ENCODE measurements at regions not wholly inside any gene's neighbourhood (a gene's known extent, or its start where the extent isn't known, plus 50 kb on each side); places are given as distances from the start of the nearest gene placed in this dataset.
A peak's percentile ranks its signal among the peaks of the same experiment; 100 is the strongest.
"Not testable (repeated sequence)": the region's sequence is repeated elsewhere in the genome, so short reads cannot be mapped to it uniquely, and the experiment has no call there.

GRCh38 chr2:87608377-87609166, 139.3 kb upstream of the PLGLB2 start:
- H3K27me3 ChIP-seq; DNase-seq; H3K4me1 ChIP-seq (replicated peaks in 1 of 2); H3K9me3 ChIP-seq (replicated peaks in 1 of 3); H3K4me3 ChIP-seq; H3K36me3 ChIP-seq (replicated peaks in 1 of 2); intact Hi-C loops (cut with DNase I); H3K27ac ChIP-seq: not testable (repeated sequence)
- 0 to 83% (median 59%) methylated on average over 1 of the region's 3 CpGs for WGBS, 4 donors

DNA sequence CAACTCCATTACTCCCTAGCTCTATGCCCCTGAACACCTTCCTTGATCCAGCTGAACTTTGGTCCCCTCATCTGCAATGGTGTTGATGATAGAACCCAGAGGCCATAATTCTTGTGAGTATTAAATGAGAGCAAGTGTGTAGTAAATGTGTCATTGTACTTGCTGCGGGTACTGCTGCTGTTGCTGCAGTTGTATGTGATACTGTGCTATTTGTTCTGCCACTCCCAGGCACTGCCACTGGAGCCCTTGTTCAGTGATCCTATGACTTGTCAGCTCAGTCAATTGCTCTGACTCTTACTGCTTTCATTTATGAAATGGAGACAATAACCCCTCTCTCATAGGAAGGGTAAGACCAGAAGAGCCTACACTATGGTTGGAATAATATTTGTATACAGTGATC, 136.9 kb upstream of the PLGLB2 start:
- H3K9me3 ChIP-seq (replicated peaks in 1 of 3); H3K4me1 ChIP-seq (replicated peaks in 1 of 2); H3K36me3 ChIP-seq (replicated peaks in 1 of 2); H3K27ac ChIP-seq; intact Hi-C loops (cut with DNase I); DNase-seq; H3K4me3 ChIP-seq; H3K27me3 ChIP-seq: not testable (repeated sequence)
- whole genome bisulfite sequencing, 4 donors = no CpG with 5 or more reads among the region's 1 CpG

- DNase-seq; H3K4me1 ChIP-seq (replicated peaks in 1 of 2); H3K4me3 ChIP-seq; H3K27me3 ChIP-seq; intact Hi-C loops (cut with DNase I); H3K27ac ChIP-seq; H3K9me3 ChIP-seq (replicated peaks in 1 of 3); H3K36me3 ChIP-seq (replicated peaks in 1 of 2): not testable (repeated sequence)
- WGBS, 4 donors = no CpG with 5 or more reads among the region's 4 CpGs
Measured at GRCh38 chr2:87611416-87611815, 136.5 kb upstream of the PLGLB2 start.

DNA sequence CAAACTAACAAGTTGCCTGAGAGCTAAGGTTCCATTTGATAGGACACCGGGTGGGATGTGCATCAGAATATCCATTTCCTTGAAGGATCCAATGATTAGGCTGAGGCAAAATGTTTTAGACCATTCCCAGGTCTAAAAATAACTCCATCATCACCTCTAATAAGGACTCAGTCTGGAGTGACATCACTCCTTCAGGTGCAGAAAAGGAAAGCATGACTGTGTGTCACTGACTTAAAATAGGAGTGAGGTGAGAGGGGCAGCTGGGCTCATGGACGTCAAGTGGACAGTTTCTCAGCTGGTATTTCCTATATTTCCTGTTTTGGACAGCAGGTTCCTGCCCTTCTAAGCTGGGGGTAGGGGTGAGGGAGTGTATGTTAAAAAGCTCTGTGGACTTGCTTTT, 135.9 kb upstream of the PLGLB2 start:
- H3K27ac ChIP-seq; H3K27me3 ChIP-seq; H3K4me3 ChIP-seq; intact Hi-C loops (cut with DNase I); H3K36me3 ChIP-seq (replicated peaks in 1 of 2); H3K9me3 ChIP-seq (replicated peaks in 1 of 3); DNase-seq; H3K4me1 ChIP-seq (replicated peaks in 1 of 2): not testable (repeated sequence)
- WGBS, 4 donors = no CpG with 5 or more reads among the region's 2 CpGs

GRCh38 chr2:87614829-87615434, 133.0 kb upstream of the PLGLB2 start:
- H3K36me3 ChIP-seq (replicated peaks in 1 of 2); H3K4me3 ChIP-seq; intact Hi-C loops (cut with DNase I); H3K27me3 ChIP-seq; H3K4me1 ChIP-seq (replicated peaks in 1 of 2); H3K9me3 ChIP-seq (replicated peaks in 1 of 3); DNase-seq; H3K27ac ChIP-seq: not testable (repeated sequence)

- H3K36me3 ChIP-seq (replicated peaks in 1 of 2); intact Hi-C loops (cut with DNase I); DNase-seq; H3K4me3 ChIP-seq; H3K27ac ChIP-seq; H3K9me3 ChIP-seq (replicated peaks in 1 of 3); H3K27me3 ChIP-seq; H3K4me1 ChIP-seq (replicated peaks in 1 of 2): not testable (repeated sequence)
Measured at GRCh38 chr2:87619121-87619520, 128.8 kb upstream of the PLGLB2 start.

DNA sequence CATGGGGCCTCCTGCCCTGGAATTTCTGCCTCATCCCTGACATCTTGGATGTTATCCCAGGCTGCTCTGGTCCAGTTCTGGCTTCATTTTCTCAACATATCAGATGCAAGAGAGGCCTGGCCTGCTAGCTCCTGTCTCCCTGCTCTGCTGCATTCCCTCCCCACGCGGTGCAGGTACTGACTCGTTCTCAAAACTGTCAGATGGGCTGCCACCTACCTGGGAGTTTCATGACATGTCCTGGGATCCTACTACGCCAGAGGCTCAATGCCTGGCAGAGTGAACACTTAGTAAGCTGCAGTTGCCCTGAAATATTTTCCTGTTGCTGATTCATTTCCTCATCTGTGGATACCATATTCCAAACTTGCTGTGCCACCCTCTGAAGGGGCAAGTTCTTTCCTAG, 126.7 kb upstream of the PLGLB2 start:
- H3K9me3 ChIP-seq (replicated peaks in 1 of 3); H3K27ac ChIP-seq; intact Hi-C loops (cut with DNase I); DNase-seq; H3K4me3 ChIP-seq; H3K27me3 ChIP-seq; H3K36me3 ChIP-seq (replicated peaks in 1 of 2); H3K4me1 ChIP-seq (replicated peaks in 1 of 2): not testable (repeated sequence)
- no CpG with 5 or more reads among the region's 4 CpGs for WGBS, 4 donors

DNA sequence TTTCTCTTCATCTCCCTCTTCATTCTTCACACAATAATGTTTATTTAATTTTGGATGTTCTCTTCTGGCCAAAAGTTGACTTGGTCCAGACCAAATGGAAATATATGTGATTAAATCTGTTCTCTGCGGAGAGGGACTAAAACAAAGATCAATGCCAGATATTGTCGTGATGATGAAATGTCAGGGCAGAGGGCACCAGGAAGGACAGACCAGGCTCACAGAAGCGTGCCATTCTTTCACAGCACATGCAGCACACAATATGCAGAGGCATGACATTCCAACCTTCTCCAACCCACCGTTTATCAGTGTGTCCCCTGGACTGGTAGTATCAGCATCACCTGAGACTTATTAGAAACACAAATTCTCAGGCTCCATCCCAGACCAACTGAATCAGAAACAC, 125.2 kb upstream of the PLGLB2 start:
- DNase-seq; H3K27ac ChIP-seq; H3K9me3 ChIP-seq (replicated peaks in 1 of 3); intact Hi-C loops (cut with DNase I); H3K36me3 ChIP-seq (replicated peaks in 1 of 2); H3K4me1 ChIP-seq (replicated peaks in 1 of 2); H3K27me3 ChIP-seq; H3K4me3 ChIP-seq: not testable (repeated sequence)
- no CpG with 5 or more reads among the region's 4 CpGs for WGBS, 4 donors

DNA sequence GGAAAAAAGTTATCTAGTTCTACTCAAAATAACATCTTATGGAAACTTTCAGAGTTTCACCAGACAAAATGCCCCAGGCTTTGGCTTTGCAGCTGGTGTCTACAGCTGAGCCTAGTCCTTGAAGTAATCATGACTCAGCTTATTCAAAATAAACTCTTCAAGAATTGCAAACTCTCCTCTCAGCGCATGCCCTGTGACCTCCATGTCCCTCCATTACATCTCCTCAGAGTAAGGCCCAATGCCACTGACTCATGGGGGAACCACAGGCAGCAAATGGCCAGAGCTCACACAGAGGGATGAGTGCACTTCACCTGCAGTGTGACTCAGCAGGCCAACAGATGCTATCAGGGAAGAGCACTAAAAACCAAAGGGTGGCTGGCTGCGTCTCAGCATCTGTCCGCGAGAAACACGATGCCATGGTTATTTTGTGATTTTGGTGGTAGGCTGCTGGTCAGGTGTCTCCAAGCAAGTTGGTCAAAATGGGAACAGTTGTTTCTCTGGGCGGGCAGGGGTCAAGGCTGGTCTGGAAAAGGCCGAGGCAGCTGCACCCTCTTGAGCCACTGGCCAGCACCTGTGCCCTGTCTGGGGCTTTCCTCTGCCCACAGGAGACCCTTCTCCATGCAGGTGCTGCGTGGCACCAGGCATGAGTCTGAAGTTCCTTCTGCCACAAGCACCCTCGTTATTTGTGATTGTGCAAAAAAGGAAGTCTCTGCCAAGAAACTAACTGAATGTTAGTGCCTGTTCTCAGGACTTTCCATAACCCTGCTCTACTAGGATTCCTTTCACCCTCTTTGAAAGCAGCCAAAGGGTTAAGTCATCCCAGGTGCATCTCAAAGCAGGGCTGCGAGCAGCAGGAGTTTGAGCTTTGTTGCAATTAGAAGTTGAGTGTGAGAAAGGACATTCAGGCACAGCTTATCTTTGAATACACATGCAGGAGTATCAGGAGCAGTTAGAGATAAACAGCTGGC, 118.1 kb upstream of the PLGLB2 start:
- H3K4me1 ChIP-seq (replicated peaks in 1 of 2); H3K27ac ChIP-seq; H3K9me3 ChIP-seq (replicated peaks in 1 of 3); H3K36me3 ChIP-seq (replicated peaks in 1 of 2); H3K4me3 ChIP-seq; H3K27me3 ChIP-seq; intact Hi-C loops (cut with DNase I): not testable (repeated sequence)
- WGBS, 4 donors = 67 to 69% (median 67%) methylated on average over 5 to 9 of the region's 10 CpGs
- DNase-seq = peak; percentile 41 to 76 (median 70)

GRCh38 chr2:87630892-87631291, 117.0 kb upstream of the PLGLB2 start:
- DNase-seq; H3K4me3 ChIP-seq; H3K9me3 ChIP-seq (replicated peaks in 1 of 3); intact Hi-C loops (cut with DNase I); H3K27ac ChIP-seq; H3K4me1 ChIP-seq (replicated peaks in 1 of 2); H3K36me3 ChIP-seq (replicated peaks in 1 of 2); H3K27me3 ChIP-seq: not testable (repeated sequence)
- WGBS, 4 donors = 83% methylated on average over 1 of the region's 5 CpGs; no CpG with 5 or more reads in 3 of the 4 donors

DNA sequence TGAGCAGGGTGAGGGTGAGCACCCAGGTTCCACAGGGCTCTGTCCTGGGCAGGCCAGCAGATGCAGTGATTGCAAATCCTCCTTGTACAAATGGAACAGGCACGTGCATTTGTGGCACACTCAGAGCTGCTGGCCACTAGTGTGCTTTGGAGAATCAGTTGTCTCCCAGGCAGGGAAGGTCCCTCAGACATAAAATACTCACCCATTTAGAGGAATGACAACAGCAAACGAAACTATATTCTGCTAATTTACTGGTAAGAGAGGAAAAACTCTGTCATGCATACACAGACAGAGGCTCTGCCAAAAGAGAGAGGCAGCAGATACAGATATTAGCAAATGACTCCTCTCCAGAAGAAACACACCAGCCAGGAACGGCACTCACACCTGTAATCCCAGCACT, 116.5 kb upstream of the PLGLB2 start:
- H3K36me3 ChIP-seq (replicated peaks in 1 of 2); intact Hi-C loops (cut with DNase I); DNase-seq; H3K9me3 ChIP-seq (replicated peaks in 1 of 3); H3K27me3 ChIP-seq; H3K27ac ChIP-seq; H3K4me3 ChIP-seq; H3K4me1 ChIP-seq (replicated peaks in 1 of 2): not testable (repeated sequence)
- 78 to 92% (median 81%) methylated on average over 2 of the region's 3 CpGs for WGBS, 4 donors
